ENCODE measurements at regions not wholly inside any gene's neighbourhood (a gene's known extent, or its start where the extent isn't known, plus 50 kb on each side); places are given as distances from the start of the nearest gene placed in this dataset.

DNA sequence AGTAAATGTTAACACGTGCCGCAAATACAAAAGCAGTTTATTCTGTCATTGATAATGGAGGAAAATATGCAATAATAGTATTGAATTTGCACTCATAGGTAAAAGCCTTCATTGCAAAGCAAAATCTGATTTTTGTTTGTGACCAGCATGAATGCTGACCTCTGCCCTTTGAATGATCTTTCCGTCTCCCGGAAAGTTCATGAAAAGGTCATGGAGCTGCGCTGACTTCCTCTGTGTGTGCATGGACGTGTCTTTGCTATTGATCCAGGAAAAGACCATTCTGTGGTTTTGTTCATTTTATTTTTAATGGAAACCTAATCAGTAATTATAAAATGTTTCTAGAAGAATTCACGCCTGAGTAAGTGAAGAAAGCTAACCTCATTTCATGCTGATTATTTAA lies 320.0 kb downstream of the MTX2 start (continued):
- TF ChIP-seq, protein P1, sequence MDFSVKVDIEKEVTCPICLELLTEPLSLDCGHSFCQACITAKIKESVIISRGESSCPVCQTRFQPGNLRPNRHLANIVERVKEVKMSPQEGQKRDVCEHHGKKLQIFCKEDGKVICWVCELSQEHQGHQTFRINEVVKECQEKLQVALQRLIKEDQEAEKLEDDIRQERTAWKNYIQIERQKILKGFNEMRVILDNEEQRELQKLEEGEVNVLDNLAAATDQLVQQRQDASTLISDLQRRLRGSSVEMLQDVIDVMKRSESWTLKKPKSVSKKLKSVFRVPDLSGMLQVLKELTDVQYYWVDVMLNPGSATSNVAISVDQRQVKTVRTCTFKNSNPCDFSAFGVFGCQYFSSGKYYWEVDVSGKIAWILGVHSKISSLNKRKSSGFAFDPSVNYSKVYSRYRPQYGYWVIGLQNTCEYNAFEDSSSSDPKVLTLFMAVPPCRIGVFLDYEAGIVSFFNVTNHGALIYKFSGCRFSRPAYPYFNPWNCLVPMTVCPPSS (IDR thresholded peaks at IDR 0.05): no peak
- no peak for TF ChIP-seq NFATC3 (CRISPR knock-in tag; IDR thresholded peaks at IDR 0.05)

DNA sequence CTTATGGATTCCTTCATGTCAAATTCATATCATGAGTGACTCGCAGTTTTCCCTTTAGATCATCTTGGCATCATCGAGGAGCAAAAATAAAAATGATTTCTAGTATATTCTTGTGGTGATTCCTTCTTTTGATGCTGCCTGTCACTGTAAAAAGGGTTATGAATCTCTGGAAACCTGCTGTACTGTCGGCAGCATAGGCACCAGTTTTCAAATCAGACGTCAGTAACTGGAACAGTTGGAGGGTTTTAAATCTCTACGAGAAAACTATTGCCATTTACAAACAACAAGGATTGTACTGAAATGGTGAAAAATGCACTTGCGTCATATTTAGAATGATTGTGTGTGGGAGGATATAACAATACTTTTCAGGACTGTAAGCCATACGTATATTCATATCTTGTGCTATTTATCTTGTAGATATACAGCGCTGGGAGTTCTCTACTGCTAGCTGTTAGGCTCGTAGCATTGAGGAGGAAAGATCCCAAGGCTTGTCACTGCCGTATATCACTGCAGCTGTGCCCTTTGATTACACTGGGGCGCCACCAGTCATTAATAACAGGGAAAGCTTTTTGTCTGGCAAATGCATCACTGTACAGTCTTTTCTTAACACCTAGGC lies 320.7 kb downstream of the MTX2 start:
- Histone ChIP-seq H2AFZ (ENCODE audit: low read length) (no peak overlapping the region), H3K27ac (ENCODE audit: extremely low read length, insufficient read depth, low read length) (no peak overlapping the region), H3K4me3 (replicated peaks in 1 of 3; ENCODE audit: insufficient read depth in 1 of 3, low read depth in 2 of 3, low read length in 3 of 3) (no peak overlapping the region), H3K27me3 (ENCODE audit: control insufficient read depth in 1 of 2, insufficient read depth in 2 of 2, low read length in 2 of 2) (peaks cover 0 to 4% of the 10 kb centered on the region in 2 experiments; a peak in 1 of 5 replicates), H3K79me2 (ENCODE audit: insufficient read depth, low read length) (no peaks in the 10 kb centered on the region), H3K9ac (ENCODE audit: insufficient read depth, low read depth, low read length) (no peak overlapping the region), H3K9me3 (ENCODE audit: low read length) (no peaks in the 10 kb centered on the region), H3K36me3 (replicated peaks in 1 of 2; ENCODE audit: control insufficient read depth in 1 of 2, insufficient read depth in 2 of 2, low read length in 2 of 2) (no peaks in the 10 kb centered on the region), H3K4me1 (ENCODE audit: insufficient read depth, low read length) (peaks cover 8% of the 10 kb centered on the region; the same call in 1 of the 2 replicates), H3K4me2 (ENCODE audit: low read depth, low read length) (no peak overlapping the region), H4K20me1 (ENCODE audit: insufficient read depth, low read length) (no peaks in the 10 kb centered on the region)
- ChIA-PET POLR2A (no interaction called here), CTCF (ENCODE audit: low intra/inter-chr PET ratio, low total read pairs) (no interaction called here)
- no peak for FAIRE-seq
- DNase-seq (ENCODE audit: low spot score): no peak
- in situ Hi-C loops (cut with HindIII; ENCODE audit: extremely low pct_ligation_motif_present, low pct_unique_long_range_greater_than_20kb): no loop called here
- TF ChIP-seq, protein P2, sequence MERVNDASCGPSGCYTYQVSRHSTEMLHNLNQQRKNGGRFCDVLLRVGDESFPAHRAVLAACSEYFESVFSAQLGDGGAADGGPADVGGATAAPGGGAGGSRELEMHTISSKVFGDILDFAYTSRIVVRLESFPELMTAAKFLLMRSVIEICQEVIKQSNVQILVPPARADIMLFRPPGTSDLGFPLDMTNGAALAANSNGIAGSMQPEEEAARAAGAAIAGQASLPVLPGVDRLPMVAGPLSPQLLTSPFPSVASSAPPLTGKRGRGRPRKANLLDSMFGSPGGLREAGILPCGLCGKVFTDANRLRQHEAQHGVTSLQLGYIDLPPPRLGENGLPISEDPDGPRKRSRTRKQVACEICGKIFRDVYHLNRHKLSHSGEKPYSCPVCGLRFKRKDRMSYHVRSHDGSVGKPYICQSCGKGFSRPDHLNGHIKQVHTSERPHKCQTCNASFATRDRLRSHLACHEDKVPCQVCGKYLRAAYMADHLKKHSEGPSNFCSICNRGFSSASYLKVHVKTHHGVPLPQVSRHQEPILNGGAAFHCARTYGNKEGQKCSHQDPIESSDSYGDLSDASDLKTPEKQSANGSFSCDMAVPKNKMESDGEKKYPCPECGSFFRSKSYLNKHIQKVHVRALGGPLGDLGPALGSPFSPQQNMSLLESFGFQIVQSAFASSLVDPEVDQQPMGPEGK (CRISPR knock-in tag; IDR thresholded peaks at IDR 0.05): no peak
- no peak for TF ChIP-seq ZFP1 (CRISPR knock-in tag; IDR thresholded peaks at IDR 0.05)
- no peak for TF ChIP-seq ZNF652 (CRISPR knock-in tag; IDR thresholded peaks at IDR 0.05; ENCODE audit: borderline replicate concordance, low read depth)
- TF ChIP-seq, protein P3, sequence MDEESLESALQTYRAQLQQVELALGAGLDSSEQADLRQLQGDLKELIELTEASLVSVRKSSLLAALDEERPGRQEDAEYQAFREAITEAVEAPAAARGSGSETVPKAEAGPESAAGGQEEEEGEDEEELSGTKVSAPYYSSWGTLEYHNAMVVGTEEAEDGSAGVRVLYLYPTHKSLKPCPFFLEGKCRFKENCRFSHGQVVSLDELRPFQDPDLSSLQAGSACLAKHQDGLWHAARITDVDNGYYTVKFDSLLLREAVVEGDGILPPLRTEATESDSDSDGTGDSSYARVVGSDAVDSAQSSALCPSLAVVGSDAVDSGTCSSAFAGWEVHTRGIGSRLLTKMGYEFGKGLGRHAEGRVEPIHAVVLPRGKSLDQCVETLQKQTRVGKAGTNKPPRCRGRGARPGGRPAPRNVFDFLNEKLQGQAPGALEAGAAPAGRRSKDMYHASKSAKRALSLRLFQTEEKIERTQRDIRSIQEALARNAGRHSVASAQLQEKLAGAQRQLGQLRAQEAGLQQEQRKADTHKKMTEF (CRISPR knock-in tag; IDR thresholded peaks at IDR 0.05): no peak
- TF ChIP-seq, protein P4, sequence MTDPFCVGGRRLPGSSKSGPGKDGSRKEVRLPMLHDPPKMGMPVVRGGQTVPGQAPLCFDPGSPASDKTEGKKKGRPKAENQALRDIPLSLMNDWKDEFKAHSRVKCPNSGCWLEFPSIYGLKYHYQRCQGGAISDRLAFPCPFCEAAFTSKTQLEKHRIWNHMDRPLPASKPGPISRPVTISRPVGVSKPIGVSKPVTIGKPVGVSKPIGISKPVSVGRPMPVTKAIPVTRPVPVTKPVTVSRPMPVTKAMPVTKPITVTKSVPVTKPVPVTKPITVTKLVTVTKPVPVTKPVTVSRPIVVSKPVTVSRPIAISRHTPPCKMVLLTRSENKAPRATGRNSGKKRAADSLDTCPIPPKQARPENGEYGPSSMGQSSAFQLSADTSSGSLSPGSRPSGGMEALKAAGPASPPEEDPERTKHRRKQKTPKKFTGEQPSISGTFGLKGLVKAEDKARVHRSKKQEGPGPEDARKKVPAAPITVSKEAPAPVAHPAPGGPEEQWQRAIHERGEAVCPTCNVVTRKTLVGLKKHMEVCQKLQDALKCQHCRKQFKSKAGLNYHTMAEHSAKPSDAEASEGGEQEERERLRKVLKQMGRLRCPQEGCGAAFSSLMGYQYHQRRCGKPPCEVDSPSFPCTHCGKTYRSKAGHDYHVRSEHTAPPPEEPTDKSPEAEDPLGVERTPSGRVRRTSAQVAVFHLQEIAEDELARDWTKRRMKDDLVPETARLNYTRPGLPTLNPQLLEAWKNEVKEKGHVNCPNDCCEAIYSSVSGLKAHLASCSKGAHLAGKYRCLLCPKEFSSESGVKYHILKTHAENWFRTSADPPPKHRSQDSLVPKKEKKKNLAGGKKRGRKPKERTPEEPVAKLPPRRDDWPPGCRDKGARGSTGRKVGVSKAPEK (CRISPR knock-in tag; IDR thresholded peaks at IDR 0.05; ENCODE audit: borderline replicate concordance): no peak
- no TSS peak for BruUV-seq (replicated peaks)
- ATAC-seq: no peak
- WGBS (ENCODE audit: low lambda C conversion rate): 46% methylated on average over 11 of the region's 11 CpGs
- intact Hi-C loops (cut with micrococcal nuclease; ENCODE audit: unreplicated experiment): no loop called here

Data from HepG2 (cell line).